Testis (tissue), 2 donors: ENCODE measurements at regions not wholly inside any gene's neighbourhood (a gene's known extent, or its start where the extent isn't known, plus 50 kb on each side); places are given as distances from the start of the nearest gene placed in this dataset.

ENCODE experiments used
- POLR2A ChIP-seq: fragments of 450-650 bp; IDR thresholded peaks from one replicate; pipeline ENCODE4 v1.6.1; 2017; ENCODE audit warnings: antibody characterized with exemption, mild to moderate bottlenecking, moderate library complexity
- TF ChIP-seq, protein P1 (sequence below), 3 experiments: fragments of 450-650 bp in 2 of 3; fragments of 200-600 bp in 1 of 3; sonication (generic) in 1 of 3; IDR thresholded peaks; one replicate each; pipeline ENCODE4 v1.5.1; 2016 to 2019; ENCODE audit warnings: antibody characterized with exemption in 3 of 3, mild to moderate bottlenecking in 2 of 3, moderate library complexity in 1 of 3

DNA sequence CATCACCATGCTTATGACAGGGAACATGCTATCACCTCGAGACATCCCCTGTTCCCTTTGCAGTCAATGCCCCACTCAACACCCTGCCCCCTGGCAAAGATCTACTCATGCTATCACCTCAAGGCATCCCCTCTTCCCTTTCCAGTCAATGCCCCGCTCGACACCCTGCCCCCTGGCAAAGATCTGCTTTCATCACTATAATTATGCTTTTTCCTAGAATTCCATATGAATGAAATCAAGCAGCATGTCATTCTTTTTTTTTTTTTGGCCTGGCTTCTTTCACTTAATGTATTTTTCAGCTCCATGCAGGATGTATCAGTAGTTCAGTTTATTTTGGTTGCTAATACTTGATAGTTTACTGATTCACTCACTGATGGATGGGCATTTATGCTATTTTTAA, 554.9 kb downstream of the CDH26 start:
- TF ChIP-seq, protein P1, sequence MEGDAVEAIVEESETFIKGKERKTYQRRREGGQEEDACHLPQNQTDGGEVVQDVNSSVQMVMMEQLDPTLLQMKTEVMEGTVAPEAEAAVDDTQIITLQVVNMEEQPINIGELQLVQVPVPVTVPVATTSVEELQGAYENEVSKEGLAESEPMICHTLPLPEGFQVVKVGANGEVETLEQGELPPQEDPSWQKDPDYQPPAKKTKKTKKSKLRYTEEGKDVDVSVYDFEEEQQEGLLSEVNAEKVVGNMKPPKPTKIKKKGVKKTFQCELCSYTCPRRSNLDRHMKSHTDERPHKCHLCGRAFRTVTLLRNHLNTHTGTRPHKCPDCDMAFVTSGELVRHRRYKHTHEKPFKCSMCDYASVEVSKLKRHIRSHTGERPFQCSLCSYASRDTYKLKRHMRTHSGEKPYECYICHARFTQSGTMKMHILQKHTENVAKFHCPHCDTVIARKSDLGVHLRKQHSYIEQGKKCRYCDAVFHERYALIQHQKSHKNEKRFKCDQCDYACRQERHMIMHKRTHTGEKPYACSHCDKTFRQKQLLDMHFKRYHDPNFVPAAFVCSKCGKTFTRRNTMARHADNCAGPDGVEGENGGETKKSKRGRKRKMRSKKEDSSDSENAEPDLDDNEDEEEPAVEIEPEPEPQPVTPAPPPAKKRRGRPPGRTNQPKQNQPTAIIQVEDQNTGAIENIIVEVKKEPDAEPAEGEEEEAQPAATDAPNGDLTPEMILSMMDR (IDR thresholded peaks at IDR 0.05) = no peak
- TF ChIP-seq POLR2A = no peak
